Activated T-cell treated with anti-CD3 and anti-CD28 coated beads, Interleukin-2, amount 50 U/mL, for 72 hours (primary cell): ENCODE measurements at regions not wholly inside any gene's neighbourhood (a gene's known extent, or its start where the extent isn't known, plus 50 kb on each side); places are given as distances from the start of the nearest gene placed in this dataset.

Source experiments
- ATAC-seq, 2 donors: fragments of 150-1000 bp; cut with Tn5 transposase; replicated peaks in 1 of 2; 2 replicates each; pipeline ENCODE4 v1.10.0; 2021; ENCODE audit warnings: moderate library complexity in 2 of 2, mild to moderate bottlenecking in 1 of 2
- DNase-seq, 2 donors: peaks; one replicate each; pipeline ENCODE4 v3.0.0; 2021 to 2022; ENCODE audit warnings: mixed read lengths in 1 of 2
- H3K27ac Mint-ChIP-seq: one replicate; pipeline ENCODE4 v1.8.0; 2022; ENCODE audit warnings: mild to moderate bottlenecking, moderate library complexity, mixed read lengths
- H3K27me3 Mint-ChIP-seq: one replicate; pipeline ENCODE4 v1.8.0; 2022; ENCODE audit warnings: low read depth, mixed read lengths
- H3K36me3 Mint-ChIP-seq, 2 donors: one replicate each; pipeline ENCODE4 v1.8.0; 2022; ENCODE audit warnings: mixed read lengths in 2 of 2, mild to moderate bottlenecking in 1 of 2; ENCODE audit not compliant: insufficient read depth in 2 of 2
- H3K4me1 Mint-ChIP-seq: one replicate; pipeline ENCODE4 v1.8.0; 2022; ENCODE audit warnings: low read depth, mixed read lengths
- H3K4me3 Mint-ChIP-seq, 2 donors: one replicate each; pipeline ENCODE4 v1.8.0; 2022; ENCODE audit warnings: mild to moderate bottlenecking in 2 of 2, mixed read lengths in 2 of 2, moderate library complexity in 2 of 2
- H3K9me3 Mint-ChIP-seq, 2 donors: one replicate each; pipeline ENCODE4 v1.8.0; 2022; ENCODE audit warnings: mixed read lengths in 2 of 2

GRCh38 chr2:67286981-67287759 is 110.0 kb upstream of the ETAA1 start:
- Mint-ChIP-seq H3K36me3 (no peaks in the 10 kb centered on the region), H3K27ac (no peak overlapping the region), H3K9me3 (no peaks in the 10 kb centered on the region), H3K4me1 (no peaks in the 10 kb centered on the region), H3K27me3 (peaks cover 15% of the 10 kb centered on the region), H3K4me3 (no peak overlapping the region)
- ATAC-seq, result no peak
- no peak for DNase-seq

GRCh38 chr2:67289271-67289670 is 107.9 kb upstream of the ETAA1 start:
- Mint-ChIP-seq H3K36me3 (no peaks in the 10 kb centered on the region), H3K27me3 (peaks cover 15% of the 10 kb centered on the region), H3K9me3 (no peaks in the 10 kb centered on the region), H3K4me3 (no peak overlapping the region), H3K4me1 (no peaks in the 10 kb centered on the region), H3K27ac (no peak overlapping the region)
- no peak for ATAC-seq
- DNase-seq, result no peak

GRCh38 chr2:67289921-67290371 is 107.2 kb upstream of the ETAA1 start:
- ATAC-seq (no peak), DNase-seq (no peak)
- Mint-ChIP-seq H3K9me3 (no peaks in the 10 kb centered on the region), H3K4me3 (no peak overlapping the region), H3K4me1 (no peaks in the 10 kb centered on the region), H3K36me3 (no peaks in the 10 kb centered on the region), H3K27me3 (peaks cover 12% of the 10 kb centered on the region), H3K27ac (no peak overlapping the region)

- ATAC-seq (no peak), DNase-seq (no peak)
- Mint-ChIP-seq H3K27ac (no peak overlapping the region), H3K9me3 (no peaks in the 10 kb centered on the region), H3K4me3 (no peak overlapping the region), H3K4me1 (no peaks in the 10 kb centered on the region), H3K36me3 (no peaks in the 10 kb centered on the region), H3K27me3 (peaks cover 9% of the 10 kb centered on the region)
These were observed 106.5 kb upstream of the ETAA1 start for GRCh38 chr2:67290451-67291290.

- H3K4me1 Mint-ChIP-seq, result no peaks in the 10 kb centered on the region
- H3K27ac Mint-ChIP-seq, result no peak overlapping the region
- H3K9me3 Mint-ChIP-seq, result no peaks in the 10 kb centered on the region
- DNase-seq (no peak), ATAC-seq (no peak)
- no peaks in the 10 kb centered on the region for H3K27me3 Mint-ChIP-seq
- H3K36me3 Mint-ChIP-seq, result no peaks in the 10 kb centered on the region
- no peak overlapping the region for H3K4me3 Mint-ChIP-seq
These were observed 102.9 kb upstream of the ETAA1 start for GRCh38 chr2:67294218-67294617.

- Mint-ChIP-seq H3K27me3 (no peaks in the 10 kb centered on the region), H3K4me3 (no peak overlapping the region), H3K4me1 (no peaks in the 10 kb centered on the region), H3K27ac (no peak overlapping the region), H3K9me3 (no peaks in the 10 kb centered on the region), H3K36me3 (no peaks in the 10 kb centered on the region)
- DNase-seq (no peak), ATAC-seq (no peak)
These were observed 101.7 kb upstream of the ETAA1 start for GRCh38 chr2:67295406-67295805.

- Mint-ChIP-seq H3K4me3 (no peak overlapping the region), H3K4me1 (no peaks in the 10 kb centered on the region), H3K27me3 (no peaks in the 10 kb centered on the region), H3K27ac (no peak overlapping the region), H3K36me3 (no peaks in the 10 kb centered on the region), H3K9me3 (no peaks in the 10 kb centered on the region)
- ATAC-seq (no peak), DNase-seq (no peak)
These were observed 101.3 kb upstream of the ETAA1 start for GRCh38 chr2:67295851-67296250.

GRCh38 chr2:67304300-67304890 is 92.7 kb upstream of the ETAA1 start:
- Mint-ChIP-seq H3K9me3 (peaks cover 0 to 2% of the 10 kb centered on the region in 2 donors), H3K4me3 (no peak overlapping the region), H3K27ac (no peak overlapping the region), H3K4me1 (no peaks in the 10 kb centered on the region), H3K27me3 (no peaks in the 10 kb centered on the region), H3K36me3 (no peaks in the 10 kb centered on the region)
- ATAC-seq (no peak), DNase-seq (no peak)

- ATAC-seq (no peak), DNase-seq (no peak)
- Mint-ChIP-seq H3K36me3 (no peaks in the 10 kb centered on the region), H3K27ac (no peak overlapping the region), H3K4me1 (no peaks in the 10 kb centered on the region), H3K9me3 (peaks cover 0 to 2% of the 10 kb centered on the region in 2 donors), H3K4me3 (no peak overlapping the region), H3K27me3 (no peaks in the 10 kb centered on the region)
These were observed 87.9 kb upstream of the ETAA1 start for GRCh38 chr2:67309281-67309680.

- DNase-seq (no peak), ATAC-seq (no peak)
- Mint-ChIP-seq H3K27me3 (no peaks in the 10 kb centered on the region), H3K9me3 (peaks cover 0 to 2% of the 10 kb centered on the region in 2 donors), H3K4me1 (no peaks in the 10 kb centered on the region), H3K36me3 (no peaks in the 10 kb centered on the region), H3K27ac (no peak overlapping the region), H3K4me3 (no peak overlapping the region)
These were observed 85.6 kb upstream of the ETAA1 start for GRCh38 chr2:67311536-67311935.

- no peaks in the 10 kb centered on the region for H3K4me1 Mint-ChIP-seq
- ATAC-seq (no peak), DNase-seq (no peak)
- H3K27ac Mint-ChIP-seq, result no peak overlapping the region
- no peaks in the 10 kb centered on the region for H3K27me3 Mint-ChIP-seq
- H3K9me3 Mint-ChIP-seq, result no peaks in the 10 kb centered on the region
- H3K36me3 Mint-ChIP-seq, result no peaks in the 10 kb centered on the region
- no peak overlapping the region for H3K4me3 Mint-ChIP-seq
These were observed 84.3 kb upstream of the ETAA1 start for GRCh38 chr2:67312871-67313270.

GRCh38 chr2:67313536-67313935 is 83.6 kb upstream of the ETAA1 start:
- Mint-ChIP-seq H3K36me3 (no peaks in the 10 kb centered on the region), H3K27me3 (no peaks in the 10 kb centered on the region), H3K4me3 (no peak overlapping the region), H3K27ac (no peak overlapping the region), H3K9me3 (no peaks in the 10 kb centered on the region), H3K4me1 (no peaks in the 10 kb centered on the region)
- ATAC-seq (no peak), DNase-seq (no peak)

- no peak for ATAC-seq
- no peaks in the 10 kb centered on the region for H3K36me3 Mint-ChIP-seq
- no peak overlapping the region for H3K27ac Mint-ChIP-seq
- H3K9me3 Mint-ChIP-seq, result no peaks in the 10 kb centered on the region
- no peak for DNase-seq
- no peaks in the 10 kb centered on the region for H3K4me1 Mint-ChIP-seq
- peaks cover 6% of the 10 kb centered on the region for H3K27me3 Mint-ChIP-seq
- no peak overlapping the region for H3K4me3 Mint-ChIP-seq
These were observed 79.1 kb upstream of the ETAA1 start for GRCh38 chr2:67318031-67318430.
